H1 (cell line): ENCODE measurements at regions not wholly inside any gene's neighbourhood (a gene's known extent, or its start where the extent isn't known, plus 50 kb on each side); places are given as distances from the start of the nearest gene placed in this dataset.

ENCODE experiments used
- POLR2A ChIP-seq, 2 experiments: IDR thresholded peaks; 1 replicate in 1 of 2; 2 replicates in 1 of 2; pipeline ENCODE4 v1.6.1; 2011; ENCODE audit warnings: low read depth in 2 of 2, low read length in 2 of 2, mild to moderate bottlenecking in 2 of 2; ENCODE audit errors: control extremely low read depth in 1 of 2
- POLR2AphosphoS5 ChIP-seq: IDR thresholded peaks from 2 replicates; pipeline ENCODE4 v1.6.1; 2011; ENCODE audit warnings: low read depth, low read length
- RXRA ChIP-seq: IDR thresholded peaks from 2 replicates; pipeline ENCODE4 v1.6.1; 2011; ENCODE audit warnings: low read depth, mild to moderate bottlenecking, low read length, moderate library complexity; ENCODE audit not compliant: insufficient read depth
- ZNF274 ChIP-seq: IDR thresholded peaks from 2 replicates; pipeline ENCODE4 v1.7.0; 2012; ENCODE audit warnings: low read length, borderline replicate concordance; ENCODE audit errors: extremely low read depth
- TF ChIP-seq, protein P1 (sequence below), 3 experiments: IDR thresholded peaks; 1 replicate in 2 of 3; 2 replicates in 1 of 3; pipeline versions ENCODE4 v1.5.1 to v1.6.1; 2011; ENCODE audit warnings: low read length in 3 of 3, mild to moderate bottlenecking in 3 of 3, inconsistent platforms in 2 of 3, low read depth in 1 of 3, moderate library complexity in 1 of 3; ENCODE audit not compliant: insufficient read depth in 1 of 3; ENCODE audit errors: control extremely low read depth in 1 of 3

DNA sequence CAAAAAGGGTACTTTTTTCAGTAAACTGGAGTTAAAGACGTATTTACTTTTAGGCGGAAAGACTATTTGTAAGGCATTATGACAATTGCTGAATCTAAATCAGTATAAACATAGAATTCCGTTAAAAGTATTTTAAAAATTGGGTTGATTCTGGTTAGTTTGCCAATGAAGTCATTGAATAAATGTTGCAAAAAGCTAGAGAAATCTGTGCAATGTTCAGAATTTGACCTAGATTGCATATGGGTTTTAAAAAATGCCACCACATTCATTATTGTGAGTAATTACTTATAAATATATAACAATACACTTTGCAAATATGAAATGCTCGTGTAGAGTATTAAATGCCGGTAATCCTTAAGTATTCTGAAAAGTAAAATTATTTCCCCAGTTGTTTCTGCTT, 116.5 kb upstream of the EEF1E1 start:
- TF ChIP-seq POLR2A (IDR thresholded peaks at IDR 0.05; ENCODE audit: control extremely low read depth in 1 of 2, low read depth in 2 of 2, low read length in 2 of 2), result no peak
- no peak for TF ChIP-seq ZNF274
- TF ChIP-seq, protein P1, sequence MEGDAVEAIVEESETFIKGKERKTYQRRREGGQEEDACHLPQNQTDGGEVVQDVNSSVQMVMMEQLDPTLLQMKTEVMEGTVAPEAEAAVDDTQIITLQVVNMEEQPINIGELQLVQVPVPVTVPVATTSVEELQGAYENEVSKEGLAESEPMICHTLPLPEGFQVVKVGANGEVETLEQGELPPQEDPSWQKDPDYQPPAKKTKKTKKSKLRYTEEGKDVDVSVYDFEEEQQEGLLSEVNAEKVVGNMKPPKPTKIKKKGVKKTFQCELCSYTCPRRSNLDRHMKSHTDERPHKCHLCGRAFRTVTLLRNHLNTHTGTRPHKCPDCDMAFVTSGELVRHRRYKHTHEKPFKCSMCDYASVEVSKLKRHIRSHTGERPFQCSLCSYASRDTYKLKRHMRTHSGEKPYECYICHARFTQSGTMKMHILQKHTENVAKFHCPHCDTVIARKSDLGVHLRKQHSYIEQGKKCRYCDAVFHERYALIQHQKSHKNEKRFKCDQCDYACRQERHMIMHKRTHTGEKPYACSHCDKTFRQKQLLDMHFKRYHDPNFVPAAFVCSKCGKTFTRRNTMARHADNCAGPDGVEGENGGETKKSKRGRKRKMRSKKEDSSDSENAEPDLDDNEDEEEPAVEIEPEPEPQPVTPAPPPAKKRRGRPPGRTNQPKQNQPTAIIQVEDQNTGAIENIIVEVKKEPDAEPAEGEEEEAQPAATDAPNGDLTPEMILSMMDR (IDR thresholded peaks at IDR 0.05; ENCODE audit: control extremely low read depth in 1 of 3, insufficient read depth in 1 of 3, low read depth in 1 of 3, low read length in 3 of 3), result no peak
- TF ChIP-seq RXRA, result no peak
- no peak for TF ChIP-seq POLR2AphosphoS5
